Lower leg skin (tissue), 4 donors: ENCODE measurements at regions not wholly inside any gene's neighbourhood (a gene's known extent, or its start where the extent isn't known, plus 50 kb on each side); places are given as distances from the start of the nearest gene placed in this dataset.

ENCODE experiments used
- DNase-seq, 2 donors: peaks; one replicate each; pipeline ENCODE4 v3.0.0-alpha.2; 2019; ENCODE audit warnings: low spot score in 2 of 2
- H3K4me3 ChIP-seq: fragments of 200-600 bp; sonication (generic); 2 replicates; pipeline ENCODE4 v1.5.1; 2017; ENCODE audit warnings: mild to moderate bottlenecking, low read depth; ENCODE audit not compliant: poor library complexity, severe bottlenecking
- POLR2A ChIP-seq, 2 donors: fragments of 450-650 bp; IDR thresholded peaks; one replicate each; pipeline ENCODE4 v1.6.1; 2016 to 2017; ENCODE audit warnings: antibody characterized with exemption in 2 of 2, mild to moderate bottlenecking in 1 of 2, moderate library complexity in 1 of 2
- WGBS, 2 donors: methylation state at CpG; one replicate each; pipeline ENCODE4 v1.1.5; 2018; 5-methylcytosine and 5-hydroxymethylcytosine counted together
- intact Hi-C: fragments of 100-400 bp; cut with DNase I; formaldehyde crosslinking; loops from one replicate; pipeline ENCODE4 v1.15.0; 2023; ENCODE audit warnings: low total_unique reads
- TF ChIP-seq, protein P1 (sequence below), 3 donors: fragments of 450-650 bp; IDR thresholded peaks; one replicate each; pipeline ENCODE4 v1.5.1; 2016; ENCODE audit warnings: antibody characterized with exemption in 3 of 3, mild to moderate bottlenecking in 3 of 3, moderate library complexity in 2 of 3

DNA sequence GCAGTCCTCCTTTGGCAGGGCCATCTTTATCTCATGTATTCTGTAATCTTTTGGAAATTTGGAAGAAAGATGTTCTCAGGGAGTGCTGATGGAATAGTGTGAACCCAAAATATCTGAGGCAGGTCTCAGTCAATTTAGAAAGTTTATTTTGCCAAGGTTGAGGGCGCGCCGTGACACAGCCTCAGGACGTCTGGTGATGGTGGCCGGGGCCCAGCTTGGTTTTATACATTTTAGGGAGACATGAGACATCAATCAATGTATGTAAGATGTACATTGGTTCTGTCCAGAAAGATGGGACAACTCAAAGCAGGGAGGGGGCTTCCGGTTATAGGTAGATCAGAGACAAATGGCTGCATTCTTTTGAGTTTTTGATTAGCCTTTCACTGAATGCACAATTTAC, 89.8 kb downstream of the ERMARD start:
- 88 to 89% methylated on average over 6 of the region's 6 CpGs for WGBS, 2 donors
- peak in 1 of 2 donors; percentile 10 for DNase-seq
- intact Hi-C loops = no loop called here
- no peak overlapping the region for H3K4me3 ChIP-seq
- TF ChIP-seq, protein P1, sequence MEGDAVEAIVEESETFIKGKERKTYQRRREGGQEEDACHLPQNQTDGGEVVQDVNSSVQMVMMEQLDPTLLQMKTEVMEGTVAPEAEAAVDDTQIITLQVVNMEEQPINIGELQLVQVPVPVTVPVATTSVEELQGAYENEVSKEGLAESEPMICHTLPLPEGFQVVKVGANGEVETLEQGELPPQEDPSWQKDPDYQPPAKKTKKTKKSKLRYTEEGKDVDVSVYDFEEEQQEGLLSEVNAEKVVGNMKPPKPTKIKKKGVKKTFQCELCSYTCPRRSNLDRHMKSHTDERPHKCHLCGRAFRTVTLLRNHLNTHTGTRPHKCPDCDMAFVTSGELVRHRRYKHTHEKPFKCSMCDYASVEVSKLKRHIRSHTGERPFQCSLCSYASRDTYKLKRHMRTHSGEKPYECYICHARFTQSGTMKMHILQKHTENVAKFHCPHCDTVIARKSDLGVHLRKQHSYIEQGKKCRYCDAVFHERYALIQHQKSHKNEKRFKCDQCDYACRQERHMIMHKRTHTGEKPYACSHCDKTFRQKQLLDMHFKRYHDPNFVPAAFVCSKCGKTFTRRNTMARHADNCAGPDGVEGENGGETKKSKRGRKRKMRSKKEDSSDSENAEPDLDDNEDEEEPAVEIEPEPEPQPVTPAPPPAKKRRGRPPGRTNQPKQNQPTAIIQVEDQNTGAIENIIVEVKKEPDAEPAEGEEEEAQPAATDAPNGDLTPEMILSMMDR (IDR thresholded peaks at IDR 0.05) = no peak
- no peak for TF ChIP-seq POLR2A (IDR thresholded peaks at IDR 0.05)

DNA sequence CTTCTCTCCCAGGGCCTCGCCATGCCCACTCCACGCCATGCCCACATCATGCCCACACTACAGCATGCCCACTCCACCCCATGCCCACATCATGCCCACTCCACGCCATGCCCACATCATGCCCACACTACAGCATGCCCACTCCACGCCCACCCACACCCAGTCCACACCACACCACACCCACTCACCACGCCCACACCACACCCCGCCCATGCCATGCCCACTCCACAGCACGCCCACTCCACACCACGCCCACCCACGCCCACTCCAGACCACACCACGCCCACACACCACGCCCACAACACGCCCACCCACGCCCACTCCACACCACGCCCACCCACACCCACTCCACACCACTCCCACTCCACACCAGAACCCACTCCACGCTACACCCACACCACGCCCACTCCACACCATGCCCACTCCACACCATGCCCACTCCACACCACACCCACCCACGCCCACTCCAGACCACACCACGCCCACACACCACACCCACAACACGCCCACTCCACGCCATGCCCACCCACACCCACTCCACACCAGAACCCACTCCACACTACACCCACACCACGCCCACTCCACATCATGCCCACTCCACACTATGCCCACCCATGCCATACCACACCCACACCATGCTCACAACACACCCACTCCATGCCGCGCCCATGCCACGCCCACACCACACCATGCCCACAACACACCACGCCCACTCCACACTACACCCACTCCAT, 88.6 kb downstream of the ERMARD start:
- TF ChIP-seq POLR2A (IDR thresholded peaks at IDR 0.05) = no peak
- TF ChIP-seq, protein P1 (IDR thresholded peaks at IDR 0.05) = no peak
- WGBS, 2 donors = 83 to 84% methylated on average over 25 of the region's 25 CpGs
- DNase-seq = peak in 1 of 2 donors; percentile 11
- intact Hi-C loops = loop anchor here (10.0 kb wide), 1 partner anchor 445 kb away; no protein-coding TSS in a partner anchor
- no peak overlapping the region for H3K4me3 ChIP-seq

DNA sequence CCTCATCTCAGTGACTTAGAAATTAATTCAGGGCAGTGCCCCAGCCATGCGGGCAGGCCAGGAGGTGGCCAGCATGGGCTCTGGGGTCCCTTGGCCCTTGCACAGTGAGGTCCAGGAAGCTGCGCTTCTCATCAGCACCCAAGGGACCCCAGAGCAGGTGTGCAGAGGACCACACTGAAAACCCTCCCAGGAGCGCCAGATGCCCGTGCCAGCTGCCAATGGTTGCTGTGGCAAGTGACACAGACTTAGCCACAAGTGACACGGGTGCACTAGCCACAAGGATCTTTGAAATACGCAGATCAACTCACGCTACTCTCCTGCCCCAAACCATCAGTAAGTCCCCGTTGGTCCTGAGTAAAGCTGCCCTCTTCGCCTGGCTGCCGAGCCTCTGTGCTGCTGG, 88.1 kb downstream of the ERMARD start:
- no peak overlapping the region for H3K4me3 ChIP-seq
- TF ChIP-seq POLR2A (IDR thresholded peaks at IDR 0.05) = no peak
- TF ChIP-seq, protein P1 (IDR thresholded peaks at IDR 0.05) = no peak
- no peak for DNase-seq
- intact Hi-C loops = loop anchor here (10.0 kb wide), 1 partner anchor 445 kb away; no protein-coding TSS in a partner anchor
- WGBS, 2 donors = 93 to 97% methylated on average over 9 to 10 of the region's 10 CpGs

DNA sequence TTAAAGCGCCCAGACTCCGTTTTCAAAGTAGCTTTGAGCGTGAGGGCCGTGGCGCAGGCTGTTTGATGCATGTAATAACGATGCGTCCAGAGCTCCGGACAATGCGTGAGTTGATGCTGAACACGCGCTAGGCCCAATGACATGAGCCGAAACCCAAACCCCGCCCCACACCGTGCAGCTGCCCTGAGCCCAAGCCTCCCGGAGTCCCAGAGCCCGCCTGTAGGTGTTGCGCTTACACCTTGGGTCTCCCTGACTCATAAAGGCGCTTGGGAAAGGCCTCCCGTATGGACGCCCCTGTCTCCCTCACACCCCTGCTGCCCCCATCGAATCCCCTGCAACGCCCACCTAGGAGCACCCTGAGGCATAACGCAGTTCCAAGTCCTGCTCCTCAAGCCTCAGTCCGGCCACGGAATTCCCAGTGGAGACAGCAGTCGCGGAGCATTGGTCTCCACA, 87.6 kb downstream of the ERMARD start:
- intact Hi-C loops = loop anchor here (10.0 kb wide), 1 partner anchor 446 kb away; no protein-coding TSS in a partner anchor
- H3K4me3 ChIP-seq = no peak overlapping the region
- 90 to 91% methylated on average over 27 of the region's 27 CpGs for WGBS, 2 donors
- TF ChIP-seq, protein P1 (IDR thresholded peaks at IDR 0.05) = no peak
- no peak for TF ChIP-seq POLR2A (IDR thresholded peaks at IDR 0.05)
- no peak for DNase-seq

DNA sequence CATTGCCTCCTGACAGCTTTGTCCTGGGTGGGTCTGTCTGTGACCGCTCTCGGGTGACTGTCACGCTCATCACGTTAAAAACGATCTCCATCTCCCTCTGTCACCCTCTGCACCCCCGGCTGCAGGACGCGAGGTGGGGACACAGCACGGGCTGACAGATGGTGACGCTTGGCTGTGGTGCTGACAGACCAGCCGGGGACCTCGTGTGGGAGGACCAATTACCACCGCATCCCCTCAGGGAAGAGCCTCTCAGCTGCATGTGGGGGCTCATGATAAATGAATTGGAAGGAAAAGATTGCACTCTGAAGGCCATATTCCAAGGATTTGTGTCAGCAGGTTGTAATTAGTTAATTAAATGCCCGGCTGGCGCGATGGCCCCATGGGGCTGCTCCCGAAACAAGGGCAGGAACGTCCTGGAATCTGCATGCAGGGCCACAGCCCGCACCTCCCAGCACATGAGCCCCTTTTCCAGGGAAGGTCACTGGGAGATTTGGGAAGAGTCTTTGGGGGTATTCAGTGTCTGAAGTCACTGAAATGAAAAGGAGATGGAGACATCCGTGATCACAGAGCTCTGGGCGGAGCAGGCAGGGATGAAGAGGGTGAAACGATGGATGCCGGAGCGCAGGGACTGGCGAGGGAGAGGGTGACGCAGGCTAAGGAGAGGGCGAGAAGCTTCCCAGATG, 87.1 kb downstream of the ERMARD start:
- intact Hi-C loops = loop anchor here (10.0 kb wide), 1 partner anchor 446 kb away; no protein-coding TSS in a partner anchor
- H3K4me3 ChIP-seq = no peak overlapping the region
- DNase-seq = peak in 1 of 2 donors; percentile 71

More for the DNA sequence above, 87.1 kb downstream of the ERMARD start:
- WGBS, 2 donors = 75 to 76% methylated on average over 27 of the region's 27 CpGs
- no peak for TF ChIP-seq POLR2A (IDR thresholded peaks at IDR 0.05)
- TF ChIP-seq, protein P1 (IDR thresholded peaks at IDR 0.05) = no peak
